ENCODE measurements at regions not wholly inside any gene's neighbourhood (a gene's known extent, or its start where the extent isn't known, plus 50 kb on each side); places are given as distances from the start of the nearest gene placed in this dataset.

DNA sequence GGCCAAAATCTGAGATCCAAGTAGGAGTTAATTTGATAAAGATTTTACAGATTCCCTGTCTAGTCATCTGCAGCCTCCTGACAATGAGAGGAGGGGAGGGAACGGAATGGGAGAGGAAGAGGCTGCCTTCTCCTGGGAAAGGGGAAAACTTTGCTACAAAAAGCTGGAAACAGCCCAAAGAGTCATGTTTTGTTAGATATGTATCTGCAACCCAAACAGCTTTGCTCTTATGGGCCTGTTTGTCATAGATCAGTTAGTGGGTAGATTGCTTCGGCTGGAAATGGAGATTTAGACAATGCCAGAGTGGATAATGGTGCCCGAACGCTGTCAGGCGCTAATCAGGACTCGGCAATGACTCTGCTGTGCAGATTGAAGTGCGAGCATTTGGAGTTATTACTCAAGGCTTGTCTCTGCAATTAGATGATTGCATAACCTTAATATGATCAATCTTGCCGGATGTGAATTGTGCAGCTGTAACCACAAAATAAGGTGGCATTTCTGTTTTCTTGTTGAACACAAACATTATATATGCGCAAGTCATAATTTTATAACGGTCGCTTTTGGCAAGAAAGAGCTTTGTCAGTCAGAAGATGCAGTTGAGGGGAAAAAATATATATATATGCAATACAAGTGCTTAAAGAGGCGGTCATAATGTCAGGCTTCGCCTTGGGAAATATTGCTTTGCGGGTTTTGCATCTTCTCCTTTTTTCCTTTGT lies 92.4 kb upstream of the MAFB start:
- H3K4me3 Mint-ChIP-seq (ENCODE audit: unreplicated experiment), result no peak overlapping the region
- no peaks in the 10 kb centered on the region for H3K36me3 Mint-ChIP-seq (ENCODE audit: low read depth)
- no peak for DNase-seq (ENCODE audit: low spot score)
- TF ChIP-seq CTCF (IDR thresholded peaks at IDR 0.05), result no peak
- H3K9me3 Mint-ChIP-seq (ENCODE audit: low read depth), result no peaks in the 10 kb centered on the region
- H3K4me1 Mint-ChIP-seq (ENCODE audit: low read depth), result no peaks in the 10 kb centered on the region
- H3K27ac Mint-ChIP-seq (ENCODE audit: unreplicated experiment), result no peak overlapping the region
- peaks cover 28% of the 10 kb centered on the region for H3K27me3 Mint-ChIP-seq (ENCODE audit: low read depth)

- TF ChIP-seq CTCF (IDR thresholded peaks at IDR 0.05), result no peak
- Mint-ChIP-seq H3K27ac (ENCODE audit: unreplicated experiment) (no peak overlapping the region), H3K9me3 (ENCODE audit: low read depth) (no peaks in the 10 kb centered on the region)
These were observed 93.0 kb upstream of the MAFB start for GRCh38 chr20:40782043-40782368.

GRCh38 chr20:40785346-40785745 lies 96.3 kb upstream of the MAFB start:
- Mint-ChIP-seq H3K27ac (ENCODE audit: unreplicated experiment) (no peak overlapping the region), H3K27me3 (ENCODE audit: low read depth) (peaks cover 37% of the 10 kb centered on the region), H3K9me3 (ENCODE audit: low read depth) (no peaks in the 10 kb centered on the region), H3K4me1 (ENCODE audit: low read depth) (no peaks in the 10 kb centered on the region), H3K36me3 (ENCODE audit: low read depth) (no peaks in the 10 kb centered on the region), H3K4me3 (ENCODE audit: unreplicated experiment) (no peak overlapping the region)
- no peak for DNase-seq (ENCODE audit: low spot score)
- TF ChIP-seq CTCF (IDR thresholded peaks at IDR 0.05), result no peak

More at GRCh38 chr20:40782043-40782368, 93.0 kb upstream of the MAFB start:
- Mint-ChIP-seq H3K4me1 (ENCODE audit: low read depth) (no peaks in the 10 kb centered on the region), H3K27me3 (ENCODE audit: low read depth) (peaks cover 32% of the 10 kb centered on the region), H3K4me3 (ENCODE audit: unreplicated experiment) (no peak overlapping the region), H3K36me3 (ENCODE audit: low read depth) (no peaks in the 10 kb centered on the region)
- no peak for DNase-seq (ENCODE audit: low spot score)

- no peak overlapping the region for H3K27ac Mint-ChIP-seq (ENCODE audit: unreplicated experiment)
- no peaks in the 10 kb centered on the region for H3K36me3 Mint-ChIP-seq (ENCODE audit: low read depth)
- TF ChIP-seq CTCF (IDR thresholded peaks at IDR 0.05), result no peak
- H3K4me1 Mint-ChIP-seq (ENCODE audit: low read depth), result no peaks in the 10 kb centered on the region
- H3K9me3 Mint-ChIP-seq (ENCODE audit: low read depth), result no peaks in the 10 kb centered on the region
- peaks cover 40% of the 10 kb centered on the region for H3K27me3 Mint-ChIP-seq (ENCODE audit: low read depth)
- no peak for DNase-seq (ENCODE audit: low spot score)
- H3K4me3 Mint-ChIP-seq (ENCODE audit: unreplicated experiment), result no peak overlapping the region
These were observed 97.3 kb upstream of the MAFB start for GRCh38 chr20:40786336-40786735.

GRCh38 chr20:40787941-40788340 lies 98.9 kb upstream of the MAFB start:
- Mint-ChIP-seq H3K4me3 (ENCODE audit: unreplicated experiment) (no peak overlapping the region), H3K27ac (ENCODE audit: unreplicated experiment) (no peak overlapping the region), H3K36me3 (ENCODE audit: low read depth) (no peaks in the 10 kb centered on the region), H3K9me3 (ENCODE audit: low read depth) (no peaks in the 10 kb centered on the region), H3K27me3 (ENCODE audit: low read depth) (peaks cover 42% of the 10 kb centered on the region), H3K4me1 (ENCODE audit: low read depth) (no peaks in the 10 kb centered on the region)
- no peak for DNase-seq (ENCODE audit: low spot score)
- no peak for TF ChIP-seq CTCF (IDR thresholded peaks at IDR 0.05)
